ACHN (cell line): ENCODE measurements at regions not wholly inside any gene's neighbourhood (a gene's known extent, or its start where the extent isn't known, plus 50 kb on each side); places are given as distances from the start of the nearest gene placed in this dataset.

Experiments used
- DNase-seq: peaks from one replicate; pipeline ENCODE4 v3.0.0-alpha.2; 2015
- in situ Hi-C: cut with HindIII; loops from 2 replicates; pipeline ENCODE4 v1.10.0; 2017; ENCODE audit warnings: low sequenced_read_pairs, low pct_ligation_motif_present, low pct_unique_long_range_greater_than_20kb

DNA sequence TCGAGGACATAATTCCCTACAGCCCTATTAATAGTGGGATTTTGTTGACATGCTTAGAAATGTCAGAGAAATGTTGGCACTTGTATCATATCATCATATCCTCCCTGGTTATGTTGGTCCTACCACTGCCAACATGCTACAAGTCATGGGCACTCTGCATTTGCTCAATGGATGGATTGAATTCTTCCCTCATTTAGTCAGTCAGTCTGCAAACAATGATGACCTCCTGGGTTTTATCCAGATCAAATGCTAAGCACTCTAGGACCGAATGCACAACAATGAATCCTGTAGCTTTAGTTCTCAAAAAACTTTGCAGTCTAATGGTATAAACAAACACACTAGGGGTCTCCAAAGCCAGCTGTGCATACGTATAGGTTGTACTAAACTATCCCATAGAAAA, 357.2 kb upstream of the DPYD start:
- in situ Hi-C loops = no loop called here

DNA sequence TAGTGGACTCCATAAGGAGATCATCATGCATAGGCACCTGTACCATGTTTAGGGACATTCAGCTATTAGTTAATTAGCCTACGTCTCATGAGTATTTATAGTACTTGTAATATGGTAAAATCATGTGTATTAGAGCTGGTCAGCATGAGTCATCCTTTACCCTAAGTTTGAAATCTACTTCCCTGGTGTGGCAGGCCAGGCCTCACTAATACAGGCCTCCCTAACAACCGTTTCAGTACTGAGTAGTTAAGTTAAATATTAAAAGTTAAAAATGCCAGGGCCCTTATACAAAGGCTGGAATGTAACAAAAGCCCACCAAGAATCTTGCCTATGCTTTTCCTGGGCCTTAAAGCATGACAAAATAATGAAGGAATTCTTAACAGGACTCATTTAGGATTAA, 356.3 kb upstream of the DPYD start:
- DNase-seq = peak; percentile 83
- in situ Hi-C loops = no loop called here

More for the DNA sequence above, 357.2 kb upstream of the DPYD start:
- no peak for DNase-seq

DNA sequence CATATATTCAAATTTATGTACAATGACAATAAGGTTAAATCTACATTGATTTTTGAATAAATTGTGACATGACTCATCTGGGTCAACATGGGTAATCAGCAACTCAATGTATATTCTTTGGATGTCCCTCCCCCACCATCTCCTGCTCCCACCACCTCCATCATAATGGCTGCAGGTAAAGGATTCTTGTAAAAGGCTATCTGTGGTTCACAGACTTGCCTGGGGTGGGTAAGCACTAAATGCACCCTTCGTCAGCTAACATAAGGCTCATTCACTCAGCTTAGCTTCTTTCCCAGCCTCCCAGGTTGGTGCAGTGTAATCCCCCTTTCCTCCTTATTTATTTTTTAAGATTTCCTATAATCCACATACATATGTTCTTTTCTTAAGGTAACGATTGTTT, 355.7 kb upstream of the DPYD start:
- in situ Hi-C loops = no loop called here
- no peak for DNase-seq

DNA sequence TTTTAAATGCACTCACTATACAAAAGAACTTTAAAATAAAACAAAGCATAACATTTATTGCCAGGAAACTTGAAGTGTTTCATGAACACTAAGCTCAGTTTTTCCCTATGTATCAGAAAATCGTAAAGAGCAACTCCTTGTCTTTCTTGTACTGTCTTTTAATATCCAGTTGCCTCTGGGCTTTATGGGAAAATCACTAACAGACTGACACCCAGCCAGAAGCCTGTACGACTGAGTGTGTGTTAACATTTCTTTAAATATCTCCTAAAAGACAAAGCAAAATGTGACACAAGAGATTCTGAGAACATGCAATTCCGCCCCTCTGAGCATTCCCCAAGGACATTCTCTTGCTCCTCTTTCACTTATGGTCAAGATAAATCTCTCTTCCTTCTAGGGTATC, 347.5 kb upstream of the DPYD start:
- in situ Hi-C loops = no loop called here
- no peak for DNase-seq

DNA sequence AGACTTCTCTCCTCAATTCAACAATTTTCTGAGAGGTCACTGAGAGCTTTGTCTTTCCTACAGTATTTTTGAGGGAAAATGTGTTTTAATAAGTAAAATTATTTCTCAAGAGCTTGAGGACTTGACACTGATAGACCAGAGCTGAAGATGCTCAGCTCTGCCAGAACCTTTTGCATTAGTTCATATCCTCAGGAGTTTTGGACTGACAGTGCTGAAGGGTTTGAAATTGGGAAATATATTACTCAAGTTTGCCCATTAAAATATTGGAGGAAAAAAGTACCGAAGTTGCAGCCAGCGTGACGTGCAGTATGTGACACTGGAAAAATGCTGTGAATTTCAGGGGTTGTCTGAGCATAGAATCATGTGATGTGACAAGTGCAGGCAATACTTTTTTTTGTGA, 346.6 kb upstream of the DPYD start:
- DNase-seq = no peak
- in situ Hi-C loops = no loop called here

DNA sequence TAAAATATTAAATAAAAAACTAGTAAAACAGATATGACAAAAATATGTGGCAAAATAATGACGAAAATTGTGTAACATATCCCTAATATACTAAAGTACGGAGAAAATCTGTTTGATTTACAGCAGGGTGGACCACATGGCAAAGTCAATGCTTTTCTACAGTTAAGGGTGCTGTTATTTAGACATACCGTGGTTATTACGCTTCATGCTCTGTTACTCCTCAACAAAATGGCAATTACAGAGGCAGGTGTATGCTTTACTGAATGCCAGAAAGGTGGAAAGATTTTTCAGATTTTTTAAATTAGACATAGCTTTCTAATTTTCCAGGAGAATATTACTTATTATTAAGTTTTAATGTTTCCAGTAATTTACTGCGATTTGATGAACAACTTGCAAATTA, 343.9 kb upstream of the DPYD start:
- DNase-seq = peak; percentile 76
- in situ Hi-C loops = no loop called here

DNA sequence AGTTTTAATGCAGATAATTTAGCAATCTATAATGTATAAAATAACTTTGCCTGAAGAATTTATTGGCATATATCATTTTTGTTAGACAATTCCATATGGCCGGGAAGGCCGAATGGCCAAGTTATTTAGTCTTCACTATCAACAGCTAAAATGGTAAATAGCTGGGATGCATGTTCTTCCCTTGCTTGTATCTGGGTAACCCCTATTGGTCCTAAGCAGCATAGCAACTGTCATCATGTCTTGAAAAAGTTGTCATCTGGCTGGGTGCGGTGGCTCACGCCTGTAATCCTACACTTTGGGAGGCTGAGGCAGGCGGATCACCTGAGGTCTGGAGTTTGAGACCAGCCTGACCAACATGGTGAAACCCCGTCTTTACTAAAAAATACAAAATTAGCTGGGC, 340.0 kb upstream of the DPYD start:
- DNase-seq = no peak
- in situ Hi-C loops = no loop called here

DNA sequence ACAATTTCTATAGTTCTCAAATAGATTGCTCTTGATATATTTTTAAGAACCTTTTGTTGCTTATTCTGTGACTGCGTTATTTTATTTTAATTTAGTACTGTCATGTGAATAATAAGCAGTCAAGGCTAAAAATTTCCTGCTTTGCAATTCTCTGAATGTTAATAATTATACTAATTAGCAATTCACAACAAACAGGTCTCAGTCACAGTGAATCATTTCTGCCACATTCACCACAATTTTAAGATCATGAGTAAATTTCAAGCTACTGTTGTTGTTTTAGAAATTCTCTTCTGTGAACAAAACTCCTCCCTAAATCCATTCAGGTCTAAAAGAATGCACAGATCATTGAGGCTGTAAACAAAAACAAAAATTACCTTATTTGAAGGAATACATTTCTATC, 339.6 kb upstream of the DPYD start:
- in situ Hi-C loops = no loop called here
- DNase-seq = no peak

DNA sequence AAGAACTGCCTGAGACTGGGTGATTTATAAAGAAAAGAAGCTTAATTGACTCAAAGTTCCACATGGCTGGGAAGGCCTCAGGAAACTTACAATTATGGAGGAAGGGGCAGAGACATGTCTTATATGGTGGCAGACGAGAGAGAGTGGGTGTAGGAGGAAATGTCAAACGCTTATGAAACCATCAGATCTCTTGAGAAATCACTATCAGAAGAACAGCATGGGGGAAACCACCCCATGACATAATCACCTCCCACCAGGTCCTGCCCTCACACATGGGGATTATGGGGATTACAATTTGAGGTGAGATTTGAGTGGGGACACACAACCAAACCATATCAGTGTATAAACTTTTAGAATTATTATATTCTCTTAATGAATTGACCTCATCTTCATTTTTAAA, 335.9 kb upstream of the DPYD start:
- in situ Hi-C loops = no loop called here
- DNase-seq = no peak

DNA sequence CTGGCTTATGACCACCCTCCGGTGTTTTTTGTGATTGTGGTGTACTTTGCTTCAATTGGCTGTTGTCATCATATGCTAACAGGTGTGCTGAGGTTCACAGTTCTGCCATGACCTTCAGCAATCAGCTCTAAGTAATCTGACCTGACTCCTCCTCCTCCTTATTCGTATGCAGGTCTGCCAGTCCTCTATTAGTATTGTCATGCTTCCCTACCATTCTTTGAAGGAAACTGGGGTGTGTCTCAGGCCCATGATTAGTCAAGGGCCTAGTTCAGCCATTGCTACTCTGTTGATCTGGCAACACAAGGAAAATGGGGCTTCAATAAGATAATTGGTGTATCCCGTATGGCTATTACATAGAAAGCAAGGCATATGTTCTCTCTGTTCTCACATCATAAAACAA, 332.3 kb upstream of the DPYD start:
- in situ Hi-C loops = no loop called here
- DNase-seq = no peak

DNA sequence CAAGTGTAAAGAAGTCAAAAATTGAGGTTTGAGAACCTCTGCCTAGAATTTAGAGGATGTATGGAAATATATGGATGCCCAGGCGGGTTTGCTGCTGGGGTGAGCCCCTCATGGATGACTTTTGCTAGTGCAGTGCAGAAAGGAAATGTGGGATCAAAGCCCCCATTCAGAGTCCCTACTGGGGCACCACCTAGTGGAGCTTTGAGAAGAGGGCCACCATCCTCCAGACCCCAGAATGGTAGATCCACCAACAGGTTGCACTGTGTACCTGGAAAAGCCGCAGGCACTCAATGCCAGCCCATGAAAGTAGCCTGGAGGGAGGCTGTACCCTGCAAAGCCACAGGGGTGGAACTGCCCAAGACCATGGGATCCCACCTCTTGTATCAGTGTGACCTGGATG, 330.7 kb upstream of the DPYD start:
- in situ Hi-C loops = no loop called here
- DNase-seq = no peak

DNA sequence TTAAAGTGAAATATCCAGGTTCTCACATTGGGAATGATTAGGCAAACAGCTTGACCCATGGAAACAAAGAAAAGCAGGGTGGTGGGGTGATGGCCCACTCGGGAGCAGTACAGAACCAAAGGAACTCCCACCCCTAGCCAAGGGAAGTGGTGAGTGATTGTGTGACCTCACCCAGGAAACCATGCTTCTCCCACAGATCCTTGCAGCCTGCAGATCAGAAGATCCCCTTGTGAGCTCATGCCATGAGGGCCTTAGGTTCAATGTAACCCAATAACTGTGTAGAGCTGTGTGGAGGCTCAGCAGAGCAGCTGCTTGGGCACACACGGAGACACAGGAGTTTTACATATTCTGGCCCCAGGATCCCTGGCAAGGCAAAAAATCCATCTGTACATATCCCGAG, 311.8 kb upstream of the DPYD start:
- in situ Hi-C loops = no loop called here
- no peak for DNase-seq

DNA sequence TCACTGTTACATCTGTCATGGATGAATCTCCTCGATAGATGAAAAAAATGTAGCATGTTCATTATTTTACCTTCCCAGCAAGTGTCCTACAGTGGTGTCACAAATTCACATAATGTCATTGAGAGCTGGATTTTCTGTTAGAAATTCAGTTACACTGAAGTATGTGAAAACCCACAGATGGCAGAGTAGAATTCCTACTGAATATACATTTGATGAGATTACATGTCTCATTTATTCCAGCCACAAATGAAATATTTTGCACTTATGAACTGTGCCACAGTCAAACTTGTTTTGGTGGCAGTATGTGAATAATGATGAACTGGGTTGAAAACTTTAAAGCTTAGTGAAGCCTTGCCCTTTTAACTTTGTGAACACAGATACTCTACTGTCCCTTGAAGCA, 301.9 kb upstream of the DPYD start:
- no peak for DNase-seq
- in situ Hi-C loops = no loop called here

DNA sequence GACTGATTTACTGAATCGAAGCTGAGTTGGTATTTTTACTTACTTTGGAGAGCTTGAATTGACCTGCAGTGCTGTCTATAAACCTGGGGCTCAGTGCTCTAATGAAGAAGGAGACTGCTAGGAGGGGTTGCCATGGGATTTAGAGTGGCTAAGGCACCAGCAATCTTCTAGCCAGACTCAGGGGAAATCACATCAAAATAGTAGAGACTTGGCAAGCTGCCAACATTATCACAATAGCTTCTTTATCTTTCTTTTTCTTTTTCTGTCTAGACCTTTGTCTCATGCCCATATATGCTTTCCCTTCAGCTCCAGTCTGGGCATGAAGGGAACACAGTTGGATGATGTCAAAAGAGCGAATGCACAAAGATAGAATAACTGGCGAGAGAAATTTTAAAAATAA, 301.1 kb upstream of the DPYD start:
- in situ Hi-C loops = no loop called here
- DNase-seq = no peak

DNA sequence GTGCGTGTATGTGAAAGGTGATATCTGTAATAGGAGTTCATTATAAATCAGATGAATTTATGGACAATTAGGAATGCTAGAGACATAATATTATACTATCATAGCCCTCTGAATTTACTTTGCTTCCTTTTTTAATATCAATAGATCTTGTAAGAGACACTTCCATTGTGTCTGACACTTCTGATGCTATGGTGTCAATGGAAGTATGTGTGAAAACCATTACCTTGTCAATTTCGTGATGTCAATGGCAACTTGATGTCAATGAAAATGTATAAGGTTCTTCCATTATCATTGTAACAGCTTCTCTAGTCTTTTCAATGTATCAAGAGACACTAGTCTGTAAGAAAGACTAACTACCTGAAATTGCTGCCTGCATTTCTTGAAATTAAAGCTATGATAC, 296.8 kb upstream of the DPYD start:
- in situ Hi-C loops = no loop called here
- no peak for DNase-seq

DNA sequence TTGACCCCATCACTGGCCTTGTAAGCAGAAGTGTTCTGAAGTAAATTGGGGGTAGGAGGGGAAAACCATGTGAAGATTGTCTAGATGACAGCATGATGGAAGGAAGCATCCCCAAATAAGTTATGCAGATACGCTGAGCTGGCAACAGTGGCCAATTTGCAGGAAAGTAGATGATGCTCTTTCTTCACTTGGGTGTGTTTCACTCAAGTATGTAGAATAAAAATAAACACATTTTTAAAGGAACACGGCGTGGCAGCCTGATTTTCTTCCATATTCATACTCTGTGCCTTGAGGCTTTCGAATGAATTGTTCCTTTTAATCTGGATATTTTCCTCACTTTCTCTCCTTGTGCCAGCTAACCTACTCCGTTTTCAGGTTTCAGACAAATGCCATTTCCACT, 295.5 kb upstream of the DPYD start:
- in situ Hi-C loops = no loop called here
- DNase-seq = no peak

DNA sequence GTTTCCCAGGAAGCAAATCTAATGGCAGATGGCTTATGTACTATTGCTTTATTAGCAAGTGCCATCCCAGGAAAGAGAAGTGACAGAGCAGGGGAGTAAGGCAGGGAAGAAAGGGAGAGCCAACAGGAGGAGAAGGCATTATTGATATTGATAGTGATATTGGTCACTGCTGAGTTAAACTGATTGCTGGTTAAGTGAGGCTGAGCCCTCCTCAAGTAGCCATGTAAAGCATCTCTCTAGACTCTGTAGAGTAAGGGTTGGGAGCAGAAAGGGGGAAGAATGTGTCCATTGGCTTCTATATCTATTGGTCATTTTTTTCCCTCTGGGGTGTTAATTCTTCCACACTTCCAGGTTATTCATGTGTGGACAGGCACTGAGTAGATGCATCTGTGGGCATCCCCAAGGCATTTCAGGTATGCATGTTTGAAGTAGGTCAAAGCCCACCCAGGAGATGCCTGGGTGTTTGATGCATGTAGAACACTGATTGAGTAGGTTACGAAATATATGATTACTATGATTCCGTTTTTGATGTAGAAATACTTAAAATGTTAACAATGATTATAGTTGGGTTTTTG, 290.5 kb upstream of the DPYD start:
- in situ Hi-C loops = no loop called here
- peak; percentile 86 for DNase-seq

DNA sequence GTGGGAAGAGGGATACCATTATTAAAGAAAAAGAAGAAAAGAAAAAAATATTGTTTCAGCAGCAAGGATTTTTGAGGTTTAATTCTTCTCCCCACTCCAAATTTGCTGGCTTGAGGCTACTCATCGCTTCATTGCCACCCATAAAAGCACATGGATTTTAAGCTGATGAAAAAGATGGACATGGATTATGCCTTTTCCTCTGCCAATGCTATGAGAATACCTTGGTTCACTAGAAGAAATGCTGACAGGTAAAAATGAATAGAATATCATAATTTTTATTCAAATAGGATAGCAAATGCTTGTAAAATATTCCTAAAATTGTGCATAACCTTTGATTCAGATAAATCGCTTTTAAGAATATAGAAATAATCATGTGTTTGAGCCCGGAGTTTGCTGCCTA, 289.7 kb upstream of the DPYD start:
- in situ Hi-C loops = no loop called here
- peak; percentile 43 for DNase-seq

DNA sequence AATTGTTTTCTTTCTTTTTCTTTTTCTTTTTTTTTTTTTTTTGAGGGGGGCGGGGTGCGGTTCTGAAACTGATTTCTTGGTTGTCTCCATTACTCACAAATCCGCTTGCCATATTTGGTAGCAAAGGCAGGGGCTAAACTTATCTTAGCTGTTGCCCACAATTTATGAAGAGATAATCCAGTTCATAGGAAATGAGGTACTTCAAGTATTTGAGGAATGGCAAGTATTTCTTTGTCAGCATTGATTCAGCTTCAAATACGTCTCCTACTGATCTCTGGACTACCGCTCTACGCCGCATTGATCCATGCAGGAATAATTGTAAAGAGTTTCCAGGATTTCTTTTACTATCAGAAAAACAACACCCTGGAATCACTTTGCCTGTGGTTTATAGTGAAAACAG, 289.2 kb upstream of the DPYD start:
- in situ Hi-C loops = no loop called here
- DNase-seq = peak; percentile 97

DNA sequence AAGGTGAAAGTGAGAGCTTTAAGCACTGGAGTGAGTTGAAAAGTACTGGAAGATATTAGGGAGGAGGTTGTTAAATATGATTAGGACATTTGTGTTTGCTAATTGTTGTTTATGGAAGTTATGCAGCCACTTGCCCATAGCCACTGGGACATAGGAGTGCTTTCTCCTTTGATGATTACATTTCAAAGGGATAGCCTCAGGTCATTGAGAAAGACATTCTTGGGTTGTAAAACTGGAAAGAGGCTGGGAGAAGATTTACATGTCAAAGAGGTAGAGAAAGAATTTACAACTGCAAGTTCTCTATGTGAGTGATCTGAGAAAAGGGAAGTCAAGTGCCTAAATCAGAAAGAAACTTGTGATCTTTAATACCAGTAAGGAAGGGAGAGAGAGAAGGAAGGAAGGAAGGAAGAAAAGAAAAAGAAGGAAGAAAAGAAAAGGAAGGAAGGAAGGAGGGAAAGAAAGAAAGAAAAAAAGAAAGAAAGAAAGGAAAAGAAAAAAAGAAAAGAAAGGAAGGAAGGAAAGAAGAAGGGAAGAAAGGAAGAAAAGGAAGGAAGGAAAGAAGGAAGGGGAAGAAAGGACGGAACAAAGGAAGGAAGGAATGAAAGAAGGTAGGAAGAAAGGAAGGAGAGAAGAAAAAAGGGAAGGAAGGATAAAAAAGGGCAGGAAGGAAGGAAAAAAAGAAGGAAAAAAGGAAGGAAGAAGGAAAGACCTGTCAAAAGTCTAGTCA, 284.6 kb upstream of the DPYD start:
- in situ Hi-C loops = no loop called here
- no peak for DNase-seq

DNA sequence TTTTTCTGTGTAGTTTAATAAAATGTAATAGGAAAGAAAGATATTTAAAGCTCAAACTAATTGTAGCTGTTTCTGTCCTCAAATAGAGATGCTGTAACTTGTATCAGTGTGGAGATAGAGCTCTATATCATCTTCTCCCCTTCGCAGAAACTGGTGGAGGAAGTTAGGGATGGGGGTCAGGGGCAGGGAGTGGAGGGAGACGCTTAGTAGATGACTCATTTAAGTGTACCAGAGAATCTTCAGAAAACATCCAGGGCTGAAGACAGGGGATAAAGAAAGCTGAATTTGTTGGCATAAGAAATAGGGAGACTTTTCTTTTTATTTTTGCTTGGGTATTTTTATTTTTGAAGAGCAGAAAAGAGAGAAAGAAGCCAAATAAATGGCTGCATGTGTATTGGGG, 282.6 kb upstream of the DPYD start:
- in situ Hi-C loops = no loop called here

More for the DNA sequence above, 282.6 kb upstream of the DPYD start:
- DNase-seq = no peak
